HG03103 (cell line): ENCODE measurements at regions not wholly inside any gene's neighbourhood (a gene's known extent, or its start where the extent isn't known, plus 50 kb on each side); places are given as distances from the start of the nearest gene placed in this dataset.
A peak's percentile ranks its signal among the peaks of the same experiment; 100 is the strongest.
"Not testable (repeated sequence)": the region's sequence is repeated elsewhere in the genome, so short reads cannot be mapped to it uniquely, and the experiment has no call there.

Experiments
- ATAC-seq: cut with Tn5 transposase; IDR thresholded peaks from one replicate; pipeline ENCODE4 v1.9.1; 2021; ENCODE audit warnings: low read depth; ENCODE audit not compliant: unreplicated experiment

GRCh38 chr6:126199466-126199865 is 140.4 kb upstream of the CENPW start:
- ATAC-seq = peak; percentile 48

DNA sequence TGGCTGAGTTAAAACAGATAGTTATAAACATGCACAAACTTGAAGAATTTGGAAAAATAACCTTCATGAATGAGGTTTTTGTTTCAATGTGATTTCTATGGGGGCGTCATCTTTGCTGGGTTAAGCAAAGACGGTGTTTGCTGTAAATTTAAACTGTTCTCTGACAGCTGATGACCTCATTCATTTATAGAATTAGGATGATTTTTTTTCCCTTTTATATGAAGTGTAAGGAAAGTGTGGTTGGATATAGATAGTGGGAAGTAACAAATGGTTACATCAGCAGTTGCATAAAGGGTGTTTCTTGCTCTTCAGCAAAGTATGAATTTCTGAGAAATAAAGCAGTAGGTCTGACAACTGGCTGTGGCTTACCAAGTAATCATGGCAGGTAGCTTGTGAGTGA is 137.2 kb upstream of the CENPW start:
- no peak for ATAC-seq

DNA sequence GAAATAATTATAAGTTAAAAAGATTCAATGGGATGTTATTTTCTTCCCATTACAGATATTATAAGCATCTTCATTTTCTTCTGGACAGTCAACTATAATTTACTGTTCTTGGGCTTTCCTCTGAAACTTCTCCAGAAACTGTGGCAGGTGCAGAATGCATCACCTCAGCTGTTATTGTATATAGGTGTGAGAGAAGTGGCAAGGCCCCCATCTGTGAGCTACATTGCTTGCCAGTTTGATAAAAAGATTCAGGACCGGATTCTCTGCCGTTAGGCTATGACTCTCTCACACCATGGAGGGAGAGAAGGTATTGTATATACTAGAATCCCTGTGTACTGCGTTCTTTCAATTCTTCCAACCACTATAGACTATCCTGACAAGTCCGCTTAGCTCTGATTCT is 135.8 kb upstream of the CENPW start:
- no peak for ATAC-seq

- ATAC-seq = no peak
Measured at GRCh38 chr6:126204598-126204997, 135.3 kb upstream of the CENPW start.

GRCh38 chr6:126206504-126207246 is 133.2 kb upstream of the CENPW start:
- no peak for ATAC-seq

- no peak for ATAC-seq
Measured at GRCh38 chr6:126210398-126211075, 129.4 kb upstream of the CENPW start.

DNA sequence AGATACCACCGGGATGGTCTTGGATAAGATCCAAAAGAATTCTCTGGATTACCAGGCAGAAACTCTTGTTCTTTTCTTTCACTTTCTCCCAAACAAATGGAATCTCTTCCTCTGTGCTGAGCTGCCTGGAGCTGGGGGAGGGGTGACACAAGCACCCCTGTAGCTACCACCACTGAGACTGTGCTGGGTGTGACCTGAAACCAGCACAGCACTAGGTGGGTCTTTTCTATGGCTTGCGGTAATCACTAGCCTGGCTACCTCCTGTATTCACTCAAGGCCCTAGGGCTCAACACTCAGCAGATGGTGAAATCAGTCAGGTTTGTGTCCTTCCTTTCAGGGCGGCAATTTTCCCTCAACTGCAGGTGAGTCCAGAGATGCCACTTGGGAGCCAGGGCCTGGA is 122.4 kb upstream of the CENPW start:
- no peak for ATAC-seq

DNA sequence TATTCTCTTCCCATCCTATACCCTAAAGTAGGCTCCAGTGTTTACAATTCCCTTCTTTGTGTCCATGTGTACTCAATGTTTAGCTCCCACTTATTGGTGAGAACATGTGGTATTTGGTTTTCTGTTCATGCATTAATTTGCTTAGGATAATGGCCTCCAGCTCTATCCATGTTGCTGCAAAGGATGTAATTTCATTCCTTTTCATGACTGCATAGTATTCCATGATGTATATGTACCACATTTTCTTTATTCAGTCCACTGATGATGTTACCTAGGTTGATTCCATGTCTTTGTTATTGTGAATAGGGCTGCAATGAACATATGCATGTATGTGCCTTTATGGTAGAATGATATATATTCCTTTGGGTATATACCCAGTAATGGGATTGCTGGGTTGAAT is 119.0 kb upstream of the CENPW start:
- not testable (repeated sequence) for ATAC-seq

DNA sequence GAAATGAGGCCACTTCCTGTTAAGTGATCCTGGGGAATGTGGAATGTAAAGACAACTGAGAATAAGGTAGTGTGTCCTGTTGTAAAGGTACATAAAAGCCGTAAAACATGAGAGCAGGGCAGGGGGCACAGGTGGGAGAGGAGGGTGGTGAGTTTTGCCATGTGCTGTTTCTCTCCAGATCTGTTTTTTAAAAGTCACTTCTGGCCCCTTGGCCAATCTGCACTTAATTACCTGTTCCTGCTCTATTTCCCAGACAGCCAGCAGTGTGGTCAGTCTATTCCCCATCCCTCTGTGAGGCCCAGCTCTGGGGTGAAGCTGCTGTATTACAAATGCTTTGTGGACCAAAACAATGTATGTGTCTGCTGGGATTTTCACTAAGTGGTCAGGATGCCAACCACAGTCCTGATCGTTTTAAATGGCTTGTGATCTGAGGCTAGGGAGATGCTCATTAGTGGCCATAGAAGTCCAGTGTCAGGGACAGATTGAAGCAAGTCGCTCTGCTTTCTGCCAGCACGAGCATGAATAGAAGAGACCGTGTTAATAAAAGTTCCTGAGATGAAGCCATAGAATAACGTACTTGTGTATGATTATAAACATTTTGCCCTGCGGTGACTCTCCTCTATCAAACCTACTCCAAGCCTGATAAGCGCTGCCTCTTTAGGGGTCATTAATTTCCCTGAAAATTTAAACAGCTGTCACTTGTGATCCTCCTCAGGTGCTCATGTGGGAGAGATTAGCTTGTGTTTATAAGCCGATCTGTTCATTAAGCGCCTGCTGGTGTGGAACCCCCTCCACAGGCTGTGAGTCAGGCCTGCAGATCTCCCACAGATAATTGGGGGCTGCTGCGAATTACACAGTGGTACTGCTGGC is 111.8 kb upstream of the CENPW start:
- ATAC-seq = no peak

- ATAC-seq = no peak
Measured at GRCh38 chr6:126232671-126233070, 107.2 kb upstream of the CENPW start.

- ATAC-seq = no peak
Measured at GRCh38 chr6:126233192-126233591, 106.7 kb upstream of the CENPW start.

GRCh38 chr6:126235363-126235762 is 104.6 kb upstream of the CENPW start:
- ATAC-seq = no peak

GRCh38 chr6:126245077-126245476 is 94.8 kb upstream of the CENPW start:
- ATAC-seq = no peak

DNA sequence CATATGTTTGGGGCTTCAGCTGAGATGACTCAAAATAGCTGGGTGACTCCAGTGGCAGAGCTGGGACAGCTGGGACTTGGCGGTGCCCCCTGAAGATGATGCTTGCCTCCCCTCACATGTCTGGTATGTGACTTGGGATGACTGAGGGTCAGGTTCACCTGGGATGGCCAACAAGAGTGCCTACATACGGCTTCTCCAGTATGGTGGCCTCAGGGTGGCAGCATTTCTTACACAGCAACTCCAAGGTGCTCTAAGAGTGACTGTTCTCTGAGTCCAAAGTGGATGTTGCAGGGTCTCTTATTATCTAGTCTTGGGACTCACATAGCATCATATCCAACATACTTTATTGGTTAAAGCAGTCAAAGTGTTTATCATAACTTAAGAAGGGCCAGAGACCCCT is 87.8 kb upstream of the CENPW start:
- ATAC-seq = no peak

GRCh38 chr6:126253431-126253830 is 86.5 kb upstream of the CENPW start:
- ATAC-seq = no peak

GRCh38 chr6:126258150-126258549 is 81.8 kb upstream of the CENPW start:
- no peak for ATAC-seq

DNA sequence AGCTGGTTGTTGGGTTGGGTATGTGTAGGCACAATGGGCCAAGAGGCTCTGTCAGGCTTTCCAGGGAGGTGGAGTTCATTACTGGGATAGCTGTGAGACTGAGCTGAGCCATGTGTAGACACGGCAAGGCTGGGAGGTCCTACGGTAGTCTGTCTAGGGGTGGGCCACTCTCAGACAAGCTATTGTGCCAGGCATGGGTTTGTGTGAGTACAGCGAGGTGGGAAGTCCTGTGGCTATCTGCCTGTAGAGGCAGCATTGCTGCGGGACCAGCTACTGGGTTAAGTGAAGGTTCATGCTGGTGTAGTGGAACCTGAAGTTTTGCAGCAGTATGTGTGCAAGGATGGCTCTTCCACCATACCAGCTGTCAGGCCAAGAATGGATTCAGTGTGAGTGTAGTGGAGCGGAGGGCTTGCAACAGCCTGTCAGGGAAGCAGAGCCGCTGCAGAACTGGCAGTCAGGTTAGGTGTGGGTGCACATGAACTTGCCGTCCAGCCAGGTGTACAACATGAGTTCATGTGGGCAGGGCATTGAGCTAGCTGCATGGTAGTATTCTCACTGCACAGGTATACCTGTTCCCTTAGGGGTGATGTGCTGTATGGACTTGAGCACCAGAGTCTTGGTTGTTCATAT is 78.0 kb upstream of the CENPW start:
- no peak for ATAC-seq

DNA sequence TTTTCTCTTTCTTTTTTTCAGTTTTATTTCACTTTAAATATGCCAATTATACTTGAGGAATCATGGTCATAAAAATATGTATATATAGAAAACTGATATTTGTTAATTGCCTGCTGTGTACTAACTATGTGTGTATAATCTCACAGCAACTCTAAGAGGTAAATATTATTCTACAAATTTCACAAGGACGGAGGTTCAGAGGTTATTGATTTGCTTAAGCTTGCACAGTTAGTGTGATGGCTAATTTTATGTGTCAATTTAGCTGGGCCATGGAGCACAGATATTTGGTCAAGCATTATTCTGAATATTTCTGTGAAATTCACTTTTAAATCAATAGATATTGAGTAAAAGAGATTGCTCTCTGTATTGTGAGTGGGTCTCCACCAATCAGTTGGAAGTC is 75.7 kb upstream of the CENPW start:
- ATAC-seq = no peak

GRCh38 chr6:126266664-126267063 is 73.3 kb upstream of the CENPW start:
- no peak for ATAC-seq

GRCh38 chr6:126267626-126268025 is 72.3 kb upstream of the CENPW start:
- no peak for ATAC-seq

- no peak for ATAC-seq
Measured at GRCh38 chr6:126268092-126268491, 71.8 kb upstream of the CENPW start.
